GM12891 (cell line): ENCODE measurements at regions not wholly inside any gene's neighbourhood (a gene's known extent, or its start where the extent isn't known, plus 50 kb on each side); places are given as distances from the start of the nearest gene placed in this dataset.
"Not testable (repeated sequence)": the region's sequence is repeated elsewhere in the genome, so short reads cannot be mapped to it uniquely, and the experiment has no call there.

Experiments
- DNase-seq: peaks from one replicate; pipeline ENCODE4 v3.0.0; 2011; ENCODE audit warnings: low spot score; ENCODE audit not compliant: insufficient read length
- FAIRE-seq: peaks from 2 replicates; lab custom pipeline; 2011; peaks lifted over from hg19 to GRCh38; lab: Jason Lieb, UNC
- PAX5 ChIP-seq: IDR thresholded peaks from 2 replicates; pipeline ENCODE4 v1.6.1; 2011; ENCODE audit warnings: low read length, moderate library complexity, mild to moderate bottlenecking; ENCODE audit not compliant: insufficient read depth, severe bottlenecking
- POLR2A ChIP-seq: IDR thresholded peaks from 2 replicates; pipeline ENCODE4 v1.6.1; 2011; ENCODE audit warnings: low read depth, low read length, control low read depth
- POLR2AphosphoS5 ChIP-seq: IDR thresholded peaks from 2 replicates; pipeline ENCODE4 v1.6.1; 2011; ENCODE audit warnings: low read depth, low read length, control low read depth
- POU2F2 ChIP-seq: IDR thresholded peaks from 2 replicates; pipeline ENCODE4 v1.6.1; 2011; ENCODE audit warnings: low read depth, mild to moderate bottlenecking, control low read depth, low read length, moderate library complexity
- SPI1 ChIP-seq: IDR thresholded peaks from 2 replicates; pipeline ENCODE4 v1.6.1; 2011; ENCODE audit warnings: low read depth, low read length, control low read depth
- TAF1 ChIP-seq: IDR thresholded peaks from 2 replicates; pipeline ENCODE4 v1.6.1; 2011; ENCODE audit warnings: low read depth, low read length, control low read depth

GRCh38 chr7:89606511-89606910 lies 547.8 kb upstream of the STEAP1 start:
- FAIRE-seq (no peak), DNase-seq (no peak)
- TF ChIP-seq POLR2A (no peak), SPI1 (no peak), TAF1 (no peak), POU2F2 (no peak), PAX5 (no peak), POLR2AphosphoS5 (no peak)

DNA sequence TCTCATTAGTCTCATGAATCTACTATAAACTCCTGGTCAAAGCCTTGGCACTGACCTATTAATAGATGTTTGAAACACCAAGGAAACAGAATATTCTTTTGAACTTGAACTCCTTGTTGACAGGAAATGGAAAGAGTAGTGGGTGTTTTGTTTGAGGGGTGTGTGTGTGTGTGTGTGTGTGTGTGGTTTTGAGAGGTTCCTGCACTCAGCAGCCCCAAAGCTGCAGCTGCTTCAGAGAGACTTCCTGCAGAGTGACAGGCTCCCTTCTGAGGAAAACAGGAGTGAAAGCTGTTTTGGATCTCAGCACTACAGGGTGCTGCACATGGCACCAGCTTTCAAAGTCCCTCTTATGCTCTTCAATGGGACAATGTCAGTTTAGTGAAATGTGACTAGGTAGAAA lies 546.5 kb upstream of the STEAP1 start:
- no peak for FAIRE-seq
- TF ChIP-seq POLR2A (no peak), TAF1 (no peak), POLR2AphosphoS5 (no peak), POU2F2 (no peak), SPI1 (no peak), PAX5 (no peak)
- DNase-seq: no peak

DNA sequence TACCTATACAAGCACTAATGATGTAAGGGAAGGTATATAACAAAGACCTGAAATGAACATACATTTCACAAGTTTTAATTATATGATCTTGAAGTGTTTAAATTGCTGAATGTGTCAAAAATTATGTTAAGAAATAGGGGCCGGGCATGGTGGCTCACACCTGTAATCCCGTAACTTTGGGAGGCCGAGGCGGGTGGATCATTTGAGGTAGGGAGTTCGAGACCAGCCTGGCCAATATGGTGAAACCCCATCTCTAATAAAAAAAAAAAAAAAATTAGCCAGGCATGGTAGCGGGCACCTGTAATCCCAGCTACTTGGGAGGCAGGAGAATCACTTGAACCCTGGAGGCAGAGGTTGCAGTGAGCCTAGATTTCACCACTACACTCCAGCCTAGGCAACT lies 537.4 kb upstream of the STEAP1 start:
- DNase-seq, FAIRE-seq: not testable (repeated sequence)

- DNase-seq: no peak
- FAIRE-seq: no peak
- TF ChIP-seq POLR2AphosphoS5 (no peak), SPI1 (no peak), POU2F2 (no peak), TAF1 (no peak), PAX5 (no peak), POLR2A (no peak)
Observed at GRCh38 chr7:89618274-89618673, 536.0 kb upstream of the STEAP1 start.

- DNase-seq (no peak), FAIRE-seq (no peak)
- TF ChIP-seq PAX5 (no peak), TAF1 (no peak), POLR2A (no peak), POU2F2 (no peak), POLR2AphosphoS5 (no peak), SPI1 (no peak)
Observed at GRCh38 chr7:89621925-89622641, 532.2 kb upstream of the STEAP1 start.

DNA sequence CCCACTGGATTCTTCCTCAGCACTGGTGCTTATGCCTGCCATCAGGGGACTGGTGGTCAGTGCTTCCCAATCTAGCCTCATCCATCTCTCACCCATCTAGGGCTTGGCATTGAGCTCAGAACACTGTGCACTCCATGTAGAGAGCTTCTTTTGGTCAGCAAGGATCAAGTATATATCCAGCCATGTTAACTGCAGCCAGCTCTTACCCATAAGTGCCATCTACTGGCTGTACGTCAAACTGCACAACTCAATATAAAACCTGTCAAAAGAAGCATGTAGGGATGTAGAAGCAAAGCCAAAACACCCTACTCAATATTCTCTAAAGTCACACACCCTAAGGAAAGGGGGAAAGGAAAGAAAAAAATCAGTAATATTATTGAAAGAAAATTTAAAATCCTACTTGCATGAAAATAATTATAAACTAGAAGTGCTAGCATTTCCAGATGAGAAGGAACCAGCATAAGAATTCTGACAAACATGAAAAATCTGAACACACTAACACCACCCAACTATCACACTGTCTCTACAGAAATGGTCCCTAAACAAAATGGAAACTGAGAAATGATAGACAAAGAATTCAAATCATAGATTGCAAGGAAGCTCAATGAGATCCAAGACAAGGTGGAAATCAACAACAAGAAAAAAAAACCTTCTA lies 531.1 kb upstream of the STEAP1 start:
- DNase-seq: no peak
- TF ChIP-seq PAX5 (no peak), POLR2AphosphoS5 (no peak), POU2F2 (no peak), SPI1 (no peak), POLR2A (no peak), TAF1 (no peak)
- peak; percentile 84 for FAIRE-seq

GRCh38 chr7:89624155-89624554 lies 530.1 kb upstream of the STEAP1 start:
- FAIRE-seq, DNase-seq: not testable (repeated sequence)

DNA sequence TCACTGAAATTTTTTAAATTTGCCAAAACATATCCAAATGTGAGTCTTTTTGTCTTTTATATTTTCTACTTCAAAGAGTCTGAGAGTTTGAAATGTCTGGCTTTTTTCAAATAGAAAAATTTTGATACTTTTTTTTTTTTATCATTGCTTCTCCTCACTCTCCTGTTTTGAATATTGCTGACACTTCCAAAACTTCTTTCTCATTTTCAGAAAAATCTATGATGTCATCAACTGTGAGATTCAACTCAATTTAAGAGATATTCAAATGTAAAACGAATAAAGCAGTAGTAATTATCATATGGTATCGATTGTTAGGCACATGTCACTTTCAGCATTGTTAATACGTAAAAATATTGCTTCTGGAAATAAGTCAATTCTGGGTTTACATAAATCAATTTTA lies 505.8 kb upstream of the STEAP1 start:
- no peak for FAIRE-seq
- no peak for TF ChIP-seq SPI1
- no peak for TF ChIP-seq POLR2AphosphoS5
- TF ChIP-seq POLR2A: no peak
- TF ChIP-seq POU2F2: no peak
- no peak for TF ChIP-seq PAX5
- TF ChIP-seq TAF1: no peak
- no peak for DNase-seq

DNA sequence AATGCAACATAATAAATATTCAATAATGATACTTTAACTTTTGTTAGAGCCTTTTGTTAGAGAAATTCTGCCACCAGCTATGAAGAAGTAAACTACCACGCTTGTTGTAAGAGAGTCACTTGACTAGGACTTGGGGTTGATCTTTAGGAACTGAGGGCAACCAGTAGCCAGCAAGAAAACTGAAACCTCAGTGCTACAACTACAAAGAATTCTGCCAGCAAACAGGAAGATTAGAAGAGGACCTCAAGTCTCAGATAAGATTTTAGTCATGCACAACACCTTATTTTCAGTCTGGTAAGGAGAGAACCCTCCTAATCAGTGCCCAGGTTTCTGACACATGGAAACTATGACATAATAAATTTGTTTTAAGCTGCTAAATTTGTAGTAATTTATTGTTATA lies 498.3 kb upstream of the STEAP1 start:
- DNase-seq (no peak), FAIRE-seq (no peak)
- TF ChIP-seq POU2F2 (no peak), POLR2A (no peak), POLR2AphosphoS5 (no peak), SPI1 (no peak), PAX5 (no peak), TAF1 (no peak)

DNA sequence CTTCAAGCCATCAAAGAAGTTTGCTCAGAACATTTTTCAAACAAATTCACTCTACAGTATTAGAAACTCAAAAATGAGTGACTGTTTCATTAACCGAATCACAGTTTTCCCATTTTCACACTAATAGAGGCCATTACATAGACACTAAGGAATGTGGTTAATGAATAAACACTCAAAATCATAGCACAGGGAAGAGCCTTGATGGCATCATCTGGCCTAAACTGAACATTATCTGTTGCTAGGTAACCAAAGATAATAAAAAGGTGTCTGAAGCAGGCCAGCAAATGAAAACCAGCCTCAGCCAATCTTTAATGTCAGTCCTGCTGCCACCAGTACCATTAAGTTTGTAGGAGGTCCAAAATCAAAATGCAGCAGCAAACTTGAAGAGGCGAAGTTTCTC lies 492.4 kb upstream of the STEAP1 start:
- FAIRE-seq (no peak), DNase-seq (no peak)
- TF ChIP-seq PAX5: no peak
- no peak for TF ChIP-seq POLR2A
- no peak for TF ChIP-seq POLR2AphosphoS5
- no peak for TF ChIP-seq SPI1

DNA sequence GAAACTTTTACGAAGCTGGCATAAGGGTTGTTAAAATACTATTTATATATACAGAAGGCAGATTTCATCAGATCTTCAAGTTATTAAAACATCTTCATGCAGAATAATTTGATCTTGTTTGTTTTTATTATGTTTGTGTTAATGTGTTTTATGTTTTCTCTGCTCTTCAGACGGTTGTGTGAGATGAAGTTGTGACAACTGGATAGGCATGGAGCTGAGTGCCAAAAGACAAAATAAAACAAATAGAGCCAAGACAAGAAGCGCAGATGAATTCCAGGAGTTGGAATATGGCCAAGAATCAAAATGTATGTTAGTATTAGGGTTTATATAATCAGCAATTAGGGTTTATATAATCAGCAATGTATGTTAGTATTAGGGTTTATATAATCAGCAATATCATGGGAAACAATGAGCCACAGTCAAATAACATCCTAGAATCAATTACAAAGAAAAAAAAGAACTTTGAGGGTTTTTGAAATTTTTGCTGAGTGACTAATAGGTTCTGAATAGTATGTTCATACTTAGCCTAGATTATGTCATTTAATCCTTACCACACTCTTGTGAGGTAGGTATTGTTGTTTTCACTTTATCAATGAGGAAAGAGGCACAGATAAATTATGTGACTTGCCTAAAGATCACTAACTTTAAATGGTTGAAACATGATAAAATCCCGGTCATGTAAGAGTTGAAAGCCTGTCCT lies 488.0 kb upstream of the STEAP1 start:
- no peak for TF ChIP-seq PAX5
- no peak for DNase-seq
- FAIRE-seq: no peak
